ENCODE measurements at regions not wholly inside any gene's neighbourhood (a gene's known extent, or its start where the extent isn't known, plus 50 kb on each side); places are given as distances from the start of the nearest gene placed in this dataset.

- TF ChIP-seq EZH2 (IDR thresholded peaks at IDR 0.05): no peak
- TF ChIP-seq EZH2phosphoT487 (IDR thresholded peaks at IDR 0.05): no peak
- TF ChIP-seq, protein P1, sequence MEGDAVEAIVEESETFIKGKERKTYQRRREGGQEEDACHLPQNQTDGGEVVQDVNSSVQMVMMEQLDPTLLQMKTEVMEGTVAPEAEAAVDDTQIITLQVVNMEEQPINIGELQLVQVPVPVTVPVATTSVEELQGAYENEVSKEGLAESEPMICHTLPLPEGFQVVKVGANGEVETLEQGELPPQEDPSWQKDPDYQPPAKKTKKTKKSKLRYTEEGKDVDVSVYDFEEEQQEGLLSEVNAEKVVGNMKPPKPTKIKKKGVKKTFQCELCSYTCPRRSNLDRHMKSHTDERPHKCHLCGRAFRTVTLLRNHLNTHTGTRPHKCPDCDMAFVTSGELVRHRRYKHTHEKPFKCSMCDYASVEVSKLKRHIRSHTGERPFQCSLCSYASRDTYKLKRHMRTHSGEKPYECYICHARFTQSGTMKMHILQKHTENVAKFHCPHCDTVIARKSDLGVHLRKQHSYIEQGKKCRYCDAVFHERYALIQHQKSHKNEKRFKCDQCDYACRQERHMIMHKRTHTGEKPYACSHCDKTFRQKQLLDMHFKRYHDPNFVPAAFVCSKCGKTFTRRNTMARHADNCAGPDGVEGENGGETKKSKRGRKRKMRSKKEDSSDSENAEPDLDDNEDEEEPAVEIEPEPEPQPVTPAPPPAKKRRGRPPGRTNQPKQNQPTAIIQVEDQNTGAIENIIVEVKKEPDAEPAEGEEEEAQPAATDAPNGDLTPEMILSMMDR (IDR thresholded peaks at IDR 0.05): no peak
Measured at GRCh38 chrX:9327086-9327746, 137.6 kb upstream of the TBL1X start.

Measured in neural progenitor cell (in vitro differentiated cells).